SU-DHL-6 (cell line): ENCODE measurements at regions not wholly inside any gene's neighbourhood (a gene's known extent, or its start where the extent isn't known, plus 50 kb on each side); places are given as distances from the start of the nearest gene placed in this dataset.

ENCODE experiments used
- H2AFZ ChIP-seq: fragments of 200-600 bp; sonication (generic); 2 replicates; pipeline ENCODE4 v1.6.1; 2014; ENCODE audit warnings: low read depth, mild to moderate bottlenecking, moderate library complexity, mixed read lengths, antibody characterized with exemption, low read length; ENCODE audit not compliant: severe bottlenecking
- H3F3A ChIP-seq: fragments of 200-600 bp; shearing (Covaris generic); 2 replicates; pipeline ENCODE4 v1.6.0; 2016; ENCODE audit warnings: antibody characterized with exemption, mild to moderate bottlenecking; ENCODE audit not compliant: insufficient read depth
- H3K27ac ChIP-seq: fragments of 200-600 bp; sonication (generic); 2 replicates; pipeline ENCODE4 v1.5.1; 2016; ENCODE audit warnings: low read depth, mild to moderate bottlenecking, low read length, moderate library complexity, mixed read lengths
- H3K27me3 ChIP-seq: fragments of 200-600 bp; sonication (generic), shearing (Covaris generic); 2 replicates; pipeline ENCODE4 v1.6.0; 2014; ENCODE audit warnings: mild to moderate bottlenecking, low read length
- H3K36me3 ChIP-seq: fragments of 200-600 bp; sonication (generic); 2 replicates; pipeline ENCODE4 v1.6.1; 2014; ENCODE audit warnings: mild to moderate bottlenecking, low read length, mixed read lengths
- H3K4me2 ChIP-seq: fragments of 300-600, 200-600 bp; shearing (Covaris generic), sonication (generic); 2 replicates; pipeline ENCODE4 v1.6.0; 2014; ENCODE audit warnings: low read length, low read depth, mild to moderate bottlenecking; ENCODE audit not compliant: poor library complexity, severe bottlenecking
- H3K4me3 ChIP-seq: fragments of 200-600 bp; sonication (generic); 2 replicates; pipeline ENCODE4 v1.5.1; 2014; ENCODE audit warnings: antibody characterized with exemption, low read length, mild to moderate bottlenecking, mixed read lengths; ENCODE audit not compliant: insufficient read depth, poor library complexity, severe bottlenecking
- H3K79me2 ChIP-seq: fragments of 200-600 bp; sonication (generic); 2 replicates; pipeline ENCODE4 v1.6.1; 2014; ENCODE audit warnings: mild to moderate bottlenecking, low read length, moderate library complexity; ENCODE audit not compliant: insufficient read depth
- H3K9ac ChIP-seq: fragments of 200-600 bp; sonication (generic); 2 replicates; pipeline ENCODE4 v1.7.0; 2014; ENCODE audit warnings: mild to moderate bottlenecking, low read length
- H3K9me2 ChIP-seq: fragments of 200-600 bp; sonication (generic); replicated peaks from 2 replicates; pipeline ENCODE4 v1.6.1; 2014; ENCODE audit warnings: low read length; ENCODE audit not compliant: insufficient read depth
- H3K9me3 ChIP-seq: fragments of 200-600 bp; sonication (generic); 2 replicates; pipeline ENCODE4 v1.6.1; 2014; ENCODE audit warnings: low read length, mixed read lengths; ENCODE audit not compliant: insufficient read depth
- H4K20me1 ChIP-seq: fragments of 200-600 bp; sonication (generic); 2 replicates; pipeline ENCODE4 v1.6.1; 2014; ENCODE audit warnings: low read depth, mild to moderate bottlenecking, antibody characterized with exemption, low read length, moderate library complexity, mixed read lengths
- EZH2phosphoT487 ChIP-seq: fragments of 200-600 bp; sonication (generic), shearing (Covaris generic); conservative IDR thresholded peaks from 2 replicates; pipeline ENCODE4 v1.6.1; 2018; ENCODE audit warnings: mild to moderate bottlenecking, antibody characterized with exemption, low read length, moderate library complexity, mixed read lengths
- TF ChIP-seq, protein P1 (sequence below): fragments of 200-600 bp; sonication (generic); IDR thresholded peaks from one replicate; pipeline ENCODE4 v1.5.1; 2017; ENCODE audit warnings: antibody characterized with exemption, mild to moderate bottlenecking, low read length, moderate library complexity; ENCODE audit not compliant: insufficient read depth, poor library complexity, severe bottlenecking

- H3K27me3 ChIP-seq, result no peaks in the 10 kb centered on the region
- H3K4me3 ChIP-seq, result no peak overlapping the region
- H4K20me1 ChIP-seq, result no peaks in the 10 kb centered on the region
- no peak overlapping the region for H3K4me2 ChIP-seq
- H3K9me2 ChIP-seq, result no peaks in the 10 kb centered on the region
- no peaks in the 10 kb centered on the region for H3F3A ChIP-seq
- no peak for TF ChIP-seq EZH2phosphoT487
- TF ChIP-seq, protein P1, sequence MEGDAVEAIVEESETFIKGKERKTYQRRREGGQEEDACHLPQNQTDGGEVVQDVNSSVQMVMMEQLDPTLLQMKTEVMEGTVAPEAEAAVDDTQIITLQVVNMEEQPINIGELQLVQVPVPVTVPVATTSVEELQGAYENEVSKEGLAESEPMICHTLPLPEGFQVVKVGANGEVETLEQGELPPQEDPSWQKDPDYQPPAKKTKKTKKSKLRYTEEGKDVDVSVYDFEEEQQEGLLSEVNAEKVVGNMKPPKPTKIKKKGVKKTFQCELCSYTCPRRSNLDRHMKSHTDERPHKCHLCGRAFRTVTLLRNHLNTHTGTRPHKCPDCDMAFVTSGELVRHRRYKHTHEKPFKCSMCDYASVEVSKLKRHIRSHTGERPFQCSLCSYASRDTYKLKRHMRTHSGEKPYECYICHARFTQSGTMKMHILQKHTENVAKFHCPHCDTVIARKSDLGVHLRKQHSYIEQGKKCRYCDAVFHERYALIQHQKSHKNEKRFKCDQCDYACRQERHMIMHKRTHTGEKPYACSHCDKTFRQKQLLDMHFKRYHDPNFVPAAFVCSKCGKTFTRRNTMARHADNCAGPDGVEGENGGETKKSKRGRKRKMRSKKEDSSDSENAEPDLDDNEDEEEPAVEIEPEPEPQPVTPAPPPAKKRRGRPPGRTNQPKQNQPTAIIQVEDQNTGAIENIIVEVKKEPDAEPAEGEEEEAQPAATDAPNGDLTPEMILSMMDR, result no peak
- H2AFZ ChIP-seq, result no peak overlapping the region
- no peaks in the 10 kb centered on the region for H3K9me3 ChIP-seq
- no peaks in the 10 kb centered on the region for H3K79me2 ChIP-seq
- no peak overlapping the region for H3K27ac ChIP-seq
- H3K9ac ChIP-seq, result no peak overlapping the region
- no peaks in the 10 kb centered on the region for H3K36me3 ChIP-seq
Observed at GRCh38 chr6:80641591-80641990, 535.1 kb downstream of the BCKDHB start.

- no peak overlapping the region for H3K27ac ChIP-seq
- no peaks in the 10 kb centered on the region for H3F3A ChIP-seq
- no peaks in the 10 kb centered on the region for H4K20me1 ChIP-seq
- TF ChIP-seq EZH2phosphoT487, result no peak
- TF ChIP-seq, protein P1, result no peak
- no peak overlapping the region for H3K9ac ChIP-seq
- H3K4me2 ChIP-seq, result no peak overlapping the region
- no peaks in the 10 kb centered on the region for H3K79me2 ChIP-seq
- H3K9me2 ChIP-seq, result no peaks in the 10 kb centered on the region
- no peak overlapping the region for H3K4me3 ChIP-seq
- H3K9me3 ChIP-seq, result no peaks in the 10 kb centered on the region
- no peaks in the 10 kb centered on the region for H3K27me3 ChIP-seq
- H2AFZ ChIP-seq, result no peak overlapping the region
- H3K36me3 ChIP-seq, result no peaks in the 10 kb centered on the region
Observed at GRCh38 chr6:80640176-80640575, 533.7 kb downstream of the BCKDHB start.

GRCh38 chr6:80639181-80639629, 532.7 kb downstream of the BCKDHB start:
- Histone ChIP-seq H3K79me2 (no peaks in the 10 kb centered on the region), H3K9me3 (no peaks in the 10 kb centered on the region), H2AFZ (no peak overlapping the region), H3K36me3 (no peaks in the 10 kb centered on the region), H3K27me3 (no peaks in the 10 kb centered on the region), H3F3A (no peaks in the 10 kb centered on the region), H3K9me2 (no peaks in the 10 kb centered on the region), H3K4me3 (no peak overlapping the region), H3K27ac (no peak overlapping the region), H3K4me2 (no peak overlapping the region), H4K20me1 (no peaks in the 10 kb centered on the region), H3K9ac (no peak overlapping the region)
- no peak for TF ChIP-seq EZH2phosphoT487
- TF ChIP-seq, protein P1, result no peak
